ENCODE measurements at regions not wholly inside any gene's neighbourhood (a gene's known extent, or its start where the extent isn't known, plus 50 kb on each side); places are given as distances from the start of the nearest gene placed in this dataset.

DNA sequence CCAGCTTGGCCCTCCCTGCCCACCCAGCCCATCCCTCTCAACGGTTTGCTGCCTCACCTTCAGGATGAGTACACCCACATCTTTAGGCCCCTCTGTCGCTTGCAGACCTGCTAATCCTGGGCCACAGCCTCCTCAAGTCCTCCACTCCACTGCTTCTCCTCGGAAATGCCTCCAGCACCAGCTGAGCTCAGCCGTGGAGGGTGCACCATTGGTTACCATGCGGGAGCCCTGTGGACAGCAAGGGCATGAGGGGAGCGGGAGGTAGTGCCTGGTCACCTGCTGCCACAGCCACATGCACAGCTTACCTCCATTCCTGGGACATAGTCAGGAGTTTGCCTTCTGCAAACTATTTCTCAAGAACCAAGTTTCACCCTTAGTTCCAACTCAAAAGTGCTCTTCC is 286.3 kb upstream of the ZMIZ1 start:
- no peak for DNase-seq

DNA sequence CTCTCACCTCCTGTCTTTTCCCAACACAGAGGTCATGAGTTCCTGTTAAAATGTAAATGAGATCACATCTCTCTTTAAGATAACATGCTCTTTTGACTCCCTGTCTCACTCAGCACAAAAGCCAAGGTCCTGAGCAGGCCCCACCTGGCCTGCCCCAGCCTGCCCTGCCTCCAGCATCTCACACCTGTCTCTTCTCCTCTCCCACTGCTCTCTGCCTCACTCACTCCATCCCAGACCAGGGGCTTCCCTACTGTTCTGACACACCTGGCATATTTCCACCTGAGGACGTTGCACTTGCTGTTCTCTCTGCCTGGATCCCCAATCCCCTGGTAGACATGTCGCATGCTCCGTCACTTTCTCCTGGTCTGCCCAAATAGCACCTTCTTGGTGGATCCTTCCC is 285.0 kb upstream of the ZMIZ1 start:
- no peak for DNase-seq

DNA sequence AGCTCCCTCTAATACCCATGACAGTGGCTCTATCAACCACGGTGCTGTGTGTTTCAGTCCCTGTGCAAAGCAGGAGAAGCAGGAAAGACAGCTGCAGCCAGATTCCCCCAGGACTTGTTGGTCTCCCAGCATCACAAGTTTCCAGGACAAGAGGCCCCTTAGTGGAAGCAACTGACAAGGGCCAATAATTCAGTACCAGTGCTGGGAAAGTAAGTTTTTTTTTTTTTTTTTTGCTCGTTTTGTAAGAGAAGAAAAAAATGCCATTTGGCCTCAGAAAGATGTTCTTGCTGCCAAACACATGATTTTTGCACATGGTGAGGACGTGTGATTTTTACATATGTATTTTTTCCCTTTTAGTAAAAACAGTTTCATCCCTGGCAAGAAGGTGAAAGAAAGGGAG is 284.2 kb upstream of the ZMIZ1 start:
- DNase-seq, result no peak

DNA sequence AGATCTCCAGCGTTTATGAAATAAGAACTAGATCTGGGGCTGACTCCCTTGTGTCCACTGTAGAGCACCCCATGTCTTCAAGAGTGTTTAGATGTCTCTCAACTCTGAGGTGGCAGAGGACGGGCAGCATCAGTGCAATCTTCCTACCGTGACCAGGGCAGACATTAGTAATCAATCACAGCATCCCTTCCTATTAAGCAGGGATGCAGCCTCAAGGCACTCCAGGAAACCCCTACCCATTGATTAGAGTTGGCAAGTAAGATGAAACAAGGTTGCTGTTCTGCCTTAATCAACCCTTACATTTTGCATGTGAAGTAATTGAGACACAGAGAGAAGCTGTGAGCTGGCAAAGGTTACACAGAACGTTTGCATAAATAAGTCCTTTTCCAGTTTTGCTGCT is 283.7 kb upstream of the ZMIZ1 start:
- DNase-seq, result no peak

DNA sequence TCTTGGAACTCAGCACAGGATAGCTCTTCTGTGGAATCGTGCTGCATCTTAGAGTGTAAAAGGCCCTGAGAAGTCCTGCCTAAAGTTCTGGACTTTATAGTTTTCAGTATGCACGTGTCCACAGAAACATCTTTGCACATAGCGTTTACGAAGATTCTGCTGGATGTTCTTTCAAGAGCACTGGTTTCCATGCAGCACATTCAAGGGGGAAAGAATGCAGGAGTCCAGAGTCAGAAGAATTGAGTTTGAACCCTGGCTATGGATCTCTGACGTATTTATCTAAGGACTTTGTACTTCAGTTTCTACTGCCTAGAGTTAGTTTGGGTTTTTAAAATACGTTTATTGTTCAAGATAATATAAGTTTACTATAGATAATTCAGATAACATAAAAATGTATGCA is 282.8 kb upstream of the ZMIZ1 start:
- no peak for DNase-seq

DNA sequence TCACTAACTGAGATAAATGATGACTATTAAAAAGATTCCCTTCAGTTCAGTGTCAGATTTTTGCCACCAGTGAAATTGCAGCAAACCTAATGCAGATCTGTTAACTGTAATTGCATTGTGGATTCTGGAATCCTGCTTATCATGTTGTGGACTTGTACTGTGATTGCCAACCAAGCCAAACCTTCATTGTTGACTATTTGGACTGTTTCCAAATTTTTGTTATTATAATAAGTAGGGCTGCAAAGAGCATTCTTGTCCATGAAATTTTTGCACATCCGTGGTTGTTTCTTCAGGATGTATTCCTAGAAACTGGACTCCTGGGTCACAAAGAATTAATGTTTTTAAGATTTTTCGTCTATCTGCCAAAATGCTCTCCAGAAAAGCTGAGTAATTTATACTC is 281.6 kb upstream of the ZMIZ1 start:
- DNase-seq, result no peak

DNA sequence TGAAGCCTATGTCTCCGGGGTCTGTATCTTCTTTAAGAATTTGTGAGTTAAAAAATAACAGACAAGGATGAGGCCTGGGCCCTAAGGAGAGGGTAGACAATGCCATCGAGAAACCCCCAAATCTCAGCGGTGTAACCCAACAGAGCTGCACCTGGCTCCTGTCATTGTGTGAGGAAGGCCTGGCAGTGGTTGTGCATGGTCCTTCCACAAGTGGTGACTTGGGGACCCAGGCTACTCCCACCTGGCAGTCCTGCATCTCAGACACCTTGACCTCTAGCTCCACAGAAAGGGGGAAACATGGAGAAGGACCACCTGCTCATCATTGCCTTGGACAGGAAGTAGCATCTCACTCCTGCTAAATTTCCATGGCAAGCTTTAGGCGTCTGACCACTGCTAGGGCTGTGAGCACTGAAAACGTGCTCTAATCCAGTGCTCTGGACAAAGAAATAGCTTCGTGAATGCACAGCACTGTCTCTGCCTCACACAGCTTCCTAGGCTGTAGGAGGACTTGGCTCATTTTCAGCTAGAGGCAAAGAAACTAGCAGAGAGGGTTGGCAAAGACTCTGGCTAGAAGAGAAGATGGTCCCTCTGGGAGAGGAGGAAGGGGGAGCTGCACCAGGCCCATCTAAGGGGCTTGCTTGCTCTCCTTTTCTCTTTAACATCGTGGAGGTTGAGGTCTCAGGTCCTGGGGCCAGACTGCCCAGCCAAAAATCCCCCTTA is 273.9 kb upstream of the ZMIZ1 start:
- no peak for DNase-seq

DNA sequence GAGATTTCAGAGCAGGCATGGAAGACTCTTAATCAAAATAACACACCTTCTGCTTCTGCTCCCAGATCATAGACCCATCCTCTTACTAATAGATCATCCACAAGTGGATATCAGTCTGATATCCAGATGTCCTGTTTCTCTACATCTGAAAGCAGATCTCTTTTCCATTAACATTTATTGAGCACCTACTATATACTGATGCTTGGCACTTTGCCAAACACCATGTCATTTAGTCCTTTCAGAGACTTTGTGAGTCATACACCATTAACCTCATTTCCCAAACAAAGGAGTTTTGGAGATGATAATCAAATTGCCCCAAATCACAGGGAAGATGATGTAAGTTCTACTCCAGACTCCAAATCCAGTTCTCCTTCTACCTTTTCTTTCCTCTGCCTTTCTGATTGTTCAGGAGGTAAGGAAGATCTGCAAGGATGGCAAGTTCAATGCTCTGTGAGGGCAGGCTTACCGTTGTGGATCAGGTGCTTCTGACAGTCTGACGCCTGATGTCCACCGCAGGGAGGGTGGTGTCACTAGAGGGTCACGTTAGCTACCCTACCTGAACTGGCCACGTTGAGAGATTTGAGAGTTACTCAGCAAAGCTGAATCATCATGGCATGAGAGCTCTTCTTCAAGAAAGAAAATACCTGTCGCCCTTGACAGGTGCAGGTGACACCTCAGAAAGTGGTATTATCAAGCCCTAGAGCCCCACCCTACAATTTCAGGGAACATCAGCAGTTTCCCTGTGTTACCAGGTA is 269.6 kb upstream of the ZMIZ1 start:
- no peak for DNase-seq

- DNase-seq, result no peak
Observed at GRCh38 chr10:78800006-78800405, 268.8 kb upstream of the ZMIZ1 start.

- DNase-seq, result no peak
Observed at GRCh38 chr10:78800535-78801320, 268.0 kb upstream of the ZMIZ1 start.

GRCh38 chr10:78802431-78802830 is 266.3 kb upstream of the ZMIZ1 start:
- DNase-seq, result no peak

DNA sequence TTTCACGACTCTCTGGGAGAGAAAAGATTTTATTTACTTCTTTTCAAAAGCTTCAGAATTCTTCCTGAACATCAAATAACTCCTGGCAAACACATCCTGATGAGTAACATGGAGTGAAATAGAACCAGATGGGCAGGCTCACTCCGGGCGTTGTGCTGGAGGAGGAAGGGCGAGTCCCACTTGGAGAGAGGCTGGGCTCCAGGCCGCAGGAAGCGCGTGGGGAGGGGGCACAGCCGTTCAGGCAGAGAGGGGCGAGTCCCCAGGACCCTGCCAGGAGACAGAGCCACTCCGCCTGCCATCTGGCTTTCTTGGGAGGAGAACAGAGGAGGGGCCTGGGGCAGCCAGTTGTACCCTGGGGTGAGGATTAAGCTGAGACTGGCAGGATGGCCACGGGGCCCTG is 265.9 kb upstream of the ZMIZ1 start:
- no peak for DNase-seq

- no peak for DNase-seq
Observed at GRCh38 chr10:78803710-78804109, 265.1 kb upstream of the ZMIZ1 start.

GRCh38 chr10:78804411-78805032 is 264.2 kb upstream of the ZMIZ1 start:
- no peak for DNase-seq

- no peak for DNase-seq
Observed at GRCh38 chr10:78805176-78805575, 263.6 kb upstream of the ZMIZ1 start.

DNA sequence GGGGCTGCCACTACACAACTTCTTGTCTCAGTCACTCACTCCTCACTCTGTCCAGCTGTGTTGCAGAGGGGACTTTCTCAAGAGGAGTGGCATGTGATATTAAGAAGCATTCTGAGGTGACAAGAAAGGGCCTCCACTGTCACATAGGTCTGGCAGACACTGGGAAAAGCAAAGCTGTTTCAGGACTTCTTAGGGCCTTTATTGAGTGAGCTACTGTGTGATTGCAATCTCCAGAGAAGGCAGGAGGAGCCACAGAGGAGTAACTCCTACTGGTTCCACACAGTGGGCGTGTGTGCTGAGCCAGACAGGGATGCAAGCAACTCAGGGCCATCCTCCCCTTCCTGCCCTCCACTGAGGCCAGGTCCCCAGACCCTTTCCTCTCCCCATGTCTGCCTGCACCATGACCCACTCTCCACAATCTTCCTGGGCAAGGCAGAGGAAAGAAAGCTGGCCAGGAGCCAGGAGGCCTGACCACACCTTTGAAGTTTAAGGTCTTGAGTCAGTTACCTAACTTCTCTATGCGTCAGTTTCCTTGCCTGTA is 262.0 kb upstream of the ZMIZ1 start:
- DNase-seq, result no peak

GRCh38 chr10:78807504-78808203 is 261.1 kb upstream of the ZMIZ1 start:
- no peak for DNase-seq

DNA sequence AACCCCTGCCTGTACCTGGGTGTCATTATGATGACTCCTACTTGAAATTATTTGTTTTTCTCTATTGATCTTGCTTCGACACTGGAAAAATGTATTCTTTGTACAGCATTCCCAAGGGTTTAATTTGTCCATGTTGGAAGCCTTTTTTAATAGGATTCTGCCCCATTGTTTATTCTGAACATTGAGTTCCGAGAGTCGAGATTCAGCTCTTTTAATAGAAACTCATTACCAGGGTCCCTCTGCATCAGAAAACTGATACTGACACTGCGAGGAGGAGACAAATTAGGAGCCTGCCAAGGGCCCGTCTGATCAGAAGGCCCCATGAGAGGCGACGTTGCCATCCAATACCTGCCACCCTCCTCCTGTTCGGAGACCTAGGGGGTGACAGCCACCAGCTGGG is 260.5 kb upstream of the ZMIZ1 start:
- DNase-seq, result no peak

- DNase-seq, result no peak
Observed at GRCh38 chr10:78808736-78809367, 259.9 kb upstream of the ZMIZ1 start.

GRCh38 chr10:78811174-78811573 is 257.6 kb upstream of the ZMIZ1 start:
- DNase-seq, result no peak

DNA sequence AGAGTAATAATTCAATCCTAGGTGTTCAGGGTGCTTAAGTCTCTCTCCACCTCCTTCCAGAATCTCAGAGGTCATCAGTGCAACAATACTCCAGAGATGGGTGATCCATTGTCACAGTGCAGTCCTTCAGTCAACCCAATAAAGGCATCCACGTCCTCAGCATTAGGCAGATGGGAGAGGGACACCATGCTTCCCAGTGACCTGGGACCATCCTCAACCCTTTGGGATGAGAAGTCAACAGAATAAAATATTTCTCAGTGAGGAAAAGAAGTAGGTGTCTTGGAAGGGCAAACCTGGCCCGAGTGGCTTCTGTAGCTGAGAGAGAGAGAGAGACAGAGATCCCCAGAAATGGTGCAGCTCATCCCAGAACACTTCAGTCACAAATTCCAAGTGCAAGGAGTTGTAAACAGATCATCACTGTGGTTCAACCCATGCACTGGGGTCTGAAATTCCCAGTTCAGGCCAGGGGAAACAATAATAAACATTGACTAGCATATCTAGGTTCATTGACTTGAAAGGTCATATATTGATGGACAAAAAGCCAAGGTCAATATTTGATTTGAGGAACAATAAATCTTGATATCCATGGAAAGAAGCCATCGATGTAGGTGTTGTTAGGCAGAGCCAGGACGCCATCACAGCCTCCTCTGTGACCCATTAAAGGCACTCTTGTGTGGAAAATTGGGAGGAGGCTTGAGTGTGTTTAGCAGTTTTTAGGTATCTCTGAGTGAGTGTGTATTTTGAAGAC is 256.0 kb upstream of the ZMIZ1 start:
- DNase-seq, result no peak

Measured in Kasumi-1 (cell line).